Neuronal stem cell (in vitro differentiated cells): ENCODE measurements at regions not wholly inside any gene's neighbourhood (a gene's known extent, or its start where the extent isn't known, plus 50 kb on each side); places are given as distances from the start of the nearest gene placed in this dataset.
A peak's percentile ranks its signal among the peaks of the same experiment; 100 is the strongest.
"Not testable (repeated sequence)": the region's sequence is repeated elsewhere in the genome, so short reads cannot be mapped to it uniquely, and the experiment has no call there.

Experiments
- DNase-seq: peaks from one replicate; pipeline ENCODE4 v3.0.0-alpha.2; 2013; ENCODE audit warnings: low spot score
- H2AFZ ChIP-seq: one replicate; pipeline ENCODE4 v1.6.1; 2013; ENCODE audit warnings: mild to moderate bottlenecking, low read length, inconsistent platforms
- H2AK5ac ChIP-seq: 2 replicates; pipeline ENCODE4 v1.6.1; 2013; ENCODE audit warnings: low read depth, mild to moderate bottlenecking, inconsistent platforms, low read length, moderate library complexity, mixed read lengths
- H2BK120ac ChIP-seq: 2 replicates; pipeline ENCODE4 v1.6.1; 2013; ENCODE audit warnings: low read depth, mild to moderate bottlenecking, inconsistent platforms, low read length, moderate library complexity, mixed read lengths
- H2BK12ac ChIP-seq: one replicate; pipeline ENCODE4 v1.6.1; 2013; ENCODE audit warnings: low read length, inconsistent platforms
- H2BK15ac ChIP-seq: 2 replicates; pipeline ENCODE4 v1.6.1; 2013; ENCODE audit warnings: mild to moderate bottlenecking, low read length, inconsistent platforms, mixed read lengths
- H2BK5ac ChIP-seq: one replicate; pipeline ENCODE4 v1.6.1; 2013; ENCODE audit warnings: inconsistent platforms, mild to moderate bottlenecking, low read length, moderate library complexity
- H3K14ac ChIP-seq: one replicate; pipeline ENCODE4 v1.6.1; 2013; ENCODE audit warnings: low read length, inconsistent platforms
- H3K18ac ChIP-seq: 2 replicates; pipeline ENCODE4 v1.6.1; 2013; ENCODE audit warnings: low read length, inconsistent platforms
- H3K23ac ChIP-seq: 2 replicates; pipeline ENCODE4 v1.6.1; 2013; ENCODE audit warnings: low read depth, mild to moderate bottlenecking, mixed read lengths, low read length, inconsistent platforms; ENCODE audit not compliant: poor library complexity
- H3K27ac ChIP-seq: replicated peaks from 3 replicates; pipeline ENCODE4 v1.5.1; 2013; ENCODE audit warnings: low read length, inconsistent platforms
- H3K27me3 ChIP-seq, 3 experiments: 2 replicates each; pipeline ENCODE4 v1.6.1; 2013; ENCODE audit warnings: low read length in 3 of 3, mild to moderate bottlenecking in 2 of 3, inconsistent platforms in 1 of 3, low read depth in 1 of 3, mixed read lengths in 1 of 3, moderate library complexity in 1 of 3; ENCODE audit not compliant: control insufficient read depth in 3 of 3, insufficient read depth in 3 of 3
- H3K36me3 ChIP-seq, 2 donors: replicated peaks in 1 of 2; 2 replicates each; pipeline ENCODE4 v1.6.1; 2013; ENCODE audit warnings: low read length in 2 of 2; ENCODE audit not compliant: control insufficient read depth in 2 of 2, insufficient read depth in 2 of 2
- H3K4ac ChIP-seq: 2 replicates; pipeline ENCODE4 v1.6.1; 2013; ENCODE audit warnings: inconsistent platforms, mild to moderate bottlenecking, low read length, moderate library complexity
- H3K4me1 ChIP-seq, 2 donors: 1 replicate in 1 of 2; 2 replicates in 1 of 2; pipeline ENCODE4 v1.6.1; 2013; ENCODE audit warnings: low read length in 2 of 2, low read depth in 1 of 2; ENCODE audit not compliant: control insufficient read depth in 2 of 2, insufficient read depth in 1 of 2
- H3K4me2 ChIP-seq: one replicate; pipeline ENCODE4 v1.6.1; 2013; ENCODE audit warnings: mild to moderate bottlenecking, low read length, inconsistent platforms; ENCODE audit not compliant: insufficient read depth, poor library complexity, severe bottlenecking
- H3K4me3 ChIP-seq, 2 donors: 2 replicates each; pipeline ENCODE4 v1.5.1; 2013; ENCODE audit warnings: low read length in 2 of 2, mild to moderate bottlenecking in 2 of 2, inconsistent platforms in 1 of 2, moderate library complexity in 1 of 2
- H3K79me1 ChIP-seq: one replicate; pipeline ENCODE4 v1.6.1; 2013; ENCODE audit warnings: low read depth, mild to moderate bottlenecking, inconsistent platforms, low read length, moderate library complexity
- H3K9ac ChIP-seq: one replicate; pipeline ENCODE4 v1.6.1; 2013; ENCODE audit warnings: mild to moderate bottlenecking, low read depth, low read length, inconsistent platforms; ENCODE audit not compliant: poor library complexity
- H3K9me3 ChIP-seq, 2 donors: replicated peaks in 1 of 2; 2 replicates each; pipeline versions ENCODE3 to v1.6.1; 2013; ENCODE audit warnings: low read length in 2 of 2, mild to moderate bottlenecking in 2 of 2, inconsistent platforms in 1 of 2, low read depth in 1 of 2, mixed read lengths in 1 of 2, moderate library complexity in 1 of 2; ENCODE audit not compliant: control insufficient read depth in 2 of 2, insufficient read depth in 1 of 2
- H4K8ac ChIP-seq: one replicate; pipeline ENCODE4 v1.6.1; 2013; ENCODE audit warnings: low read depth, mild to moderate bottlenecking, inconsistent platforms, low read length, moderate library complexity
- H4K91ac ChIP-seq: one replicate; pipeline ENCODE4 v1.6.1; 2013; ENCODE audit warnings: low read length, low read depth, mild to moderate bottlenecking, inconsistent platforms; ENCODE audit not compliant: poor library complexity
- WGBS, 2 donors: extraction: QIAGEN DNeasy Blood & Tissue Kit; methylation state at CpG; one replicate each; pipeline ENCODE4 v1.1.7; 2013; ENCODE audit warnings: missing lambda C conversion rate in 2 of 2, mixed read lengths in 1 of 2; ENCODE audit not compliant: insufficient read length in 2 of 2, insufficient replicate concordance in 1 of 2; ENCODE audit errors: extremely low coverage in 2 of 2; 5-methylcytosine and 5-hydroxymethylcytosine counted together

- DNase-seq, result no peak
- no peak overlapping the region for H2BK120ac ChIP-seq
- WGBS, 2 donors, result no CpG with 5 or more reads among the region's 3 CpGs
- H3K4me2 ChIP-seq, result no peak overlapping the region
- H3K18ac ChIP-seq, result no peak overlapping the region
- no peak overlapping the region for H4K8ac ChIP-seq
- H3K4me3 ChIP-seq, result no peak overlapping the region
- H3K23ac ChIP-seq, result no peak overlapping the region
- H3K4ac ChIP-seq, result no peak overlapping the region
- no peak overlapping the region for H3K9ac ChIP-seq
- no peak overlapping the region for H2BK15ac ChIP-seq
- H3K79me1 ChIP-seq, result no peaks in the 10 kb centered on the region
- H2AFZ ChIP-seq, result no peak overlapping the region
- H2BK12ac ChIP-seq, result no peak overlapping the region
- no peak overlapping the region for H2BK5ac ChIP-seq
- H3K27me3 ChIP-seq, result no peaks in the 10 kb centered on the region
- H3K14ac ChIP-seq, result no peak overlapping the region
- no peaks in the 10 kb centered on the region for H3K36me3 ChIP-seq
- no peak overlapping the region for H4K91ac ChIP-seq
- H3K4me1 ChIP-seq, result no peaks in the 10 kb centered on the region
- no peak overlapping the region for H2AK5ac ChIP-seq
- H3K27ac ChIP-seq, result no peak overlapping the region
- H3K9me3 ChIP-seq, result no peaks in the 10 kb centered on the region
Measured at GRCh38 chrX:106479920-106480319, 131.9 kb upstream of the RADX start.

GRCh38 chrX:106481341-106481740 lies 130.4 kb upstream of the RADX start:
- DNase-seq, result peak; percentile 48

GRCh38 chrX:106484233-106484632 lies 127.5 kb upstream of the RADX start:
- Histone ChIP-seq H3K4me1 (no peaks in the 10 kb centered on the region), H3K4me3 (no peak overlapping the region), H3K36me3 (no peaks in the 10 kb centered on the region), H3K4me2 (no peak overlapping the region), H4K8ac (no peak overlapping the region), H3K23ac (no peak overlapping the region), H3K27ac (no peak overlapping the region), H3K18ac (no peak overlapping the region), H3K9me3 (no peaks in the 10 kb centered on the region), H2BK5ac (no peak overlapping the region), H3K9ac (no peak overlapping the region), H2BK120ac (no peak overlapping the region), H2BK12ac (no peak overlapping the region), H3K27me3 (no peaks in the 10 kb centered on the region), H3K4ac (no peak overlapping the region), H3K14ac (no peak overlapping the region), H2BK15ac (no peak overlapping the region), H4K91ac (no peak overlapping the region), H2AFZ (no peak overlapping the region), H2AK5ac (no peak overlapping the region), H3K79me1 (no peaks in the 10 kb centered on the region)
- no CpG with 5 or more reads among the region's 5 CpGs for WGBS, 2 donors
- no peak for DNase-seq

More at GRCh38 chrX:106481341-106481740, 130.4 kb upstream of the RADX start:
- Histone ChIP-seq H3K79me1 (no peaks in the 10 kb centered on the region), H3K4me3 (no peak overlapping the region), H2AFZ (no peak overlapping the region), H3K9ac (no peak overlapping the region), H3K4me2 (no peak overlapping the region), H3K36me3 (no peaks in the 10 kb centered on the region), H3K27me3 (no peaks in the 10 kb centered on the region), H2BK5ac (no peak overlapping the region), H3K4ac (no peak overlapping the region), H2BK120ac (no peak overlapping the region), H3K9me3 (no peaks in the 10 kb centered on the region), H3K18ac (no peak overlapping the region), H4K91ac (no peak overlapping the region), H3K4me1 (no peaks in the 10 kb centered on the region), H4K8ac (no peak overlapping the region), H3K14ac (no peak overlapping the region), H3K23ac (no peak overlapping the region), H2AK5ac (no peak overlapping the region), H3K27ac (no peak overlapping the region), H2BK15ac (no peak overlapping the region), H2BK12ac (no peak overlapping the region)
- no CpG with 5 or more reads among the region's 1 CpG for WGBS, 2 donors

GRCh38 chrX:106493210-106493816 lies 118.5 kb upstream of the RADX start:
- DNase-seq, result peak; percentile 17
- H3K4me2 ChIP-seq, result peak overlapping the region; percentile 18
- not testable (repeated sequence) for H3K27ac ChIP-seq, H2AK5ac ChIP-seq, H2BK5ac ChIP-seq, H3K9me3 ChIP-seq, H3K18ac ChIP-seq, H3K79me1 ChIP-seq, H2BK15ac ChIP-seq, H2BK120ac ChIP-seq, H2AFZ ChIP-seq, H3K9ac ChIP-seq, H3K36me3 ChIP-seq, H3K14ac ChIP-seq, H4K8ac ChIP-seq, H2BK12ac ChIP-seq, H3K4ac ChIP-seq, H3K27me3 ChIP-seq, H3K4me1 ChIP-seq, H3K4me3 ChIP-seq, H4K91ac ChIP-seq, H3K23ac ChIP-seq
- no CpG with 5 or more reads among the region's 5 CpGs for WGBS, 2 donors
